HG02973 (cell line): ENCODE measurements at regions not wholly inside any gene's neighbourhood (a gene's known extent, or its start where the extent isn't known, plus 50 kb on each side); places are given as distances from the start of the nearest gene placed in this dataset.
"Not testable (repeated sequence)": the region's sequence is repeated elsewhere in the genome, so short reads cannot be mapped to it uniquely, and the experiment has no call there.

Experiments used
- ATAC-seq: cut with Tn5 transposase; IDR thresholded peaks from one replicate; pipeline ENCODE4 v1.9.1; 2021; ENCODE audit warnings: moderate library complexity; ENCODE audit not compliant: unreplicated experiment

DNA sequence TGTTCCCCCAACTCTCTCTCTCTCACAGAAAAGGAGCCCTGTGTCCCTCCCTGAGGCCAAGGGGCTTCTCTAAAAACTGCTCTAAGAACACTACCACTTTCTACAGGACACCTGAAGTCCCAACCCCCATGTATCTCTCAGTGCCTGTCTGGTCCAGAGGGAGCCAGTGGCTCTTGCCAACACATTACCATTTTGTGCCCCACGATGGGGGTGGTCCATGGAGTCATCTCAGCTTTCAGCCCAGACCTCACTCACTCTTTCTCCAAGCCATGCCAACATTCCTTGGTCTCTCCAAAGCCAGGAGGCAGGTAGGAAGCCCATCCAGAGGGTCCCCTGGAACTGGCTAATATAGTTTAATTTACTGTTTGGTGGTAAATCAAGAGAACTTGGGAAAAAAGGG is 962.1 kb upstream of the DEFB115 start:
- ATAC-seq, result not testable (repeated sequence)

DNA sequence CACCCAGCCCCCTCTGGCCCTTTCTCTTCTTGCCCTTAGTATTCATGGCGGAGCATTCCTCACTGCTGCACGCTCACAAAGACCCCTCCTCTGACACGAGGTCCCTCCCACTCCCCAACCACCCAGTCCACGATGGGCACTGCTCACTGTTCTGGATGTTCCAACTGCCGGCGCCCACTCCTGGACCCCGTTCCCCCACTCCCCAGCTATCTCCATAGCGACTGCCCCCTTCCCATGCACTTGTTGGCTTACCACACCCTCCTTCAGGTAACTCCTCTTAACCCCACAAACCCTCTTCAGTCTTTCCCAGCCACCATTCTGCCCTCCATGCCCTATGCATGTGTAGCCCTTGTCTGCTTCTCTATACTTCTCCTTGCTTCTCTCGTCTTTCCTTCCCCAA is 961.5 kb upstream of the DEFB115 start:
- ATAC-seq, result not testable (repeated sequence)

DNA sequence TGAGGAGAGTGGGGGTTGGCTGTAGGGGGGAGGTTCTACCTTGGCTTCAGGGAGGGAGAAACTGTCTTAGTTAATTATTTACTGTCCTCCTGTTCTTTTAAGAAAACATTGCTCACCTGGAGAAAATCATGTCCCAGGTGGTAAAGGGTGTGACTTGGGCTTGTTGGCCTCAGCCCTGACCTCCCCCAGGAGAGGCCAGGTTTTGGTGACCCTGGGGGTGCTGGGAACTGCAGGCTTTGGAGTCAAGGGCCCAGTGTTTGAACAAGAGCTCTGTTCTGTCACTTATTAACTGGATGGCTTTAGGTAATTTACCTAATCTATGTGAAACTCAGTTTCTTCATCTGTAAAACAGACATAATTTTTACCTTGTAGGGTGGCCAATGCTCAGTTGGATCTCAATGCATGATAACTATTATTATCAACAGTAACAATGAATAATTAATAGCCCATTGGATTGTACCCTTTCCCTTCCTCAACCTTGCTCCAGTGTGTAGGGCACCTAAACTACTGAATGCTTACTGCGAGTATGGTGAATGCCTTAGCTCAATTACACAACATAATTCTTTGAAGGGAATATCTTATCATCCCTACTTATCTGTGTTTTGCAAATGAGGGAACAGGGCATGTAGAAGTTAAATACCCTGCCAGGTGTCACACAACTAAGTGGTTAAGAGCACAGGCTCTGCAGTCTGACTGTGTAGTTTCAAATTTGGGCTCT is 959.4 kb upstream of the DEFB115 start:
- not testable (repeated sequence) for ATAC-seq

DNA sequence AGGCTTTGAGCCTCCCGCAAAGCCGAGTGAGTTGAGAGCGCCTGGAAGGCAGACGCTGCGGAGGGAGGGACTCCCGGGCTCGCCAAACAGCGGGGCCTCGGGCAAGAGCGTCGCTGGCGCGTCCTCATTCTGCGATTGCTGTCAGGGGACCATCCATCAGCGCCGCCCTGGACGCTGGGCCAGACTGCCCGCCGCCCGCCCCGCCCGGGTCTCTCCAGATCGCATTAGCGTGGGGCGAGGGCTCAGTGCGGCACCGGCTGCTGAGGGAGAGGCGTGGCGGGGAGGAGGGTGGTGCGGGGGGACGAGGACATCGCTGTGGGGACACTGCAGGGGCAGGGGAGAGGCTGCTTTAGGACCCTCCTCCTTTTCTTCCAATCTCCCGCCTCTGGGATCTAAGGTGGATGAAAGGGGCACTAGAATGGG is 957.2 kb upstream of the DEFB115 start:
- not testable (repeated sequence) for ATAC-seq

DNA sequence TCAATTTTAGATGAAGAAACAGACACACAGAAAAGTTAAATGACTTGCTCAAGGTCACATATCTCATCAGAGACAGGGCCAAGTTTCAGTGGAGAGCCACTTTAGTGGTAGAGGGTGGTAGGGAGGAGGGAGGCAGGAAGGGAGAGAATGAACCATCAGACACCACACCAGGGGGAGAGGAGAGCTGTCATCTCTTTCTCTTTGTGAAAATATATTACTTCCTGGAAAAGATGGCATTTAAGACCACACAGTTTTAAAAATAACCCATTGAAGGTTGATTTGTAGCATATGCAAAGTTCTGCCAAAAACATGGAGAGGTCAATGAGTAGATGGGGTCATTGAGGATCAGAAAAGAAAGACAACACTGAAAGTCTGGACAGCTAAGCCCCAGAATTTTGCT is 954.7 kb upstream of the DEFB115 start:
- not testable (repeated sequence) for ATAC-seq

DNA sequence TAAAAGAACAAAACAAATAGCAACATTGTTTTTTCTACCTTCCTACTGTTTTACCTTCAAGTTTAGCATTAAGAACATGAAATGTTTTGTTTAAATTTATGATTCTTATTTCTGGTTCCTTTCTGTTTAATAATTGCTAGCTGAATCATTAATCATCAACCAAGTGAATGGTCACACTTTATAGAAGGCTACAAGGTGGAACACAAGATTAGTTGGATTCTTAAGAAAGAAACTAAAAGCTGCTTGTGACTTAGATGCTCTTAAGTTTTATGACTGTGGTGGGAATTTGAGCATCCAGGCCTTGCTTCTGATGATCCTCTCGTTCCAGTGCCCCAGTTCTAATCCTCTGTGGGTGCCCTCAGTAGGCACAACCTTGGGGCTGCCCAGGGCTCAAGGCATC is 947.5 kb upstream of the DEFB115 start:
- not testable (repeated sequence) for ATAC-seq

DNA sequence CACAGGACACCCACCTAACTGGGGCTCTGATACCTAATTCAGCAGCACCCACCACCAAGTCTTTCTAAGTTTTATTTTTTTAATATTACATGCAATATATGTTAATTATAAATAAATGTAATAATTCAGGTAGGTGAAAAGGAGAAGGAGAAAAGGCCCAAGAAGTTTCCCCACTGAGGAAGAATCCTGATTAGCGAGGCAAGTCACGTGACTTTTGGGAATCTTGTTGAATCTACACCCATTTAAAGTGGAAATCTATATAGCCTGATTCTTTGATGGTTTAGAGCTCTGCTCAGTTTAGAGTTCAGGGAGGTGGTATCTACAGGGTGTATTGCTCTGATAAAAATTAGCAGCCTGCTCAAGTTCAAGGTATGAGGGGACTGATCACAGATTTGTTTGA is 947.1 kb upstream of the DEFB115 start:
- ATAC-seq, result not testable (repeated sequence)

DNA sequence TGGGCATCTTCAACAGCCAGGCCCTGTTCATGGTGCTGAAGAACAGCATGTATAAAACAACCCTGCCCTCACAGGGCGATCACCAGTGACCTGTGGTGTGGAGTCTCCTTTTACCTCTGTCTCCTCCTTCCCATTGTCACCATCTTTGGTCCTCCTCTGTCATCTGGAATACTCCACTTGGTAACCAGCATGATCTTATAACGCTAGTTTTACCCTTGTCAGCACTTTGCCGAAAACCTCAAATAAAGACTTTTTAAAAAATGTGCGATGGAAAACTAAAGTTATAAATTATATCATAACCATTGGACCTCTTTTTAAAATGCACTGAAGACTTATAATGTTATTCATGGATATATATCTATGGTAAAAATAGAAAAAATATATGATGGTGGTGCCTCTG is 945.2 kb upstream of the DEFB115 start:
- not testable (repeated sequence) for ATAC-seq

DNA sequence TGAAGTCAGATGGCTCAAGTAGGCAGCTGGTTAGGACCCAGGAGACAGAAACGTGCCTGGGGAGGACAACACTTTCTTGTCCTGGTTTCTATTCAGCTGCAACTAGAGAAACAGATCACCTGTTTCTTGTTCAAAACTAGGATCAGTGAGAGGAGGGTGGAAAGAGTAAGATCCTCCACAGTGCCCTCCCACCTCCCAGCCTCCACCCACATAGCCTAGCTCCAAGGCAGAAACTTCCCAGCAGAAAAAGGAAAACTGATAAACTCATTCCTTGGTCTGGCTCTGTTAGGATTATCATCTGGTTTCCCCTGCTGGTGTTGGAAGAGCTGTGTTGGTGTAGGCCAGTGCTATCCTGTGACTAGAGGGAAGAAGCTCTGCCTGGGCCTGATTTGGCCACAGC is 943.8 kb upstream of the DEFB115 start:
- ATAC-seq, result not testable (repeated sequence)

DNA sequence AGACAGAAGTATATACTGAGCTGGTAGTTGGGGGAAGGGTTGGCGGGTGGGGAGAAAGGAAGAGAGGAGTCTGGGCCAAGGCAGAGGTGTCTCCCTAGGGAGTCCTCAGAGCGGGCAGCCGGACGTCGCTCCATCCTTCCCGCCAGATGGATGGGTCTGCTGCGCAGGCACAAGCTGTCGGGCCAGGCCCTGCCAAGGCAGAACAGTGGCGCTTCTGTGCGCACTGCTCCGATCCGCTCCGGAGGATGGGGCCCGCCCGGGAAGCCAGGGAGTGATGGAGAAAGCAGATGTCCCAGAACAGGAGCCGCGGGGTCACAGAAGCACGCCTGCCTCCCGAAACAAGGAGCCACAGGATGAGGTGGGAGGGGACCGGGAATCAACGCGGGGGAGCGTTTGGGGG is 941.4 kb upstream of the DEFB115 start:
- ATAC-seq, result not testable (repeated sequence)

DNA sequence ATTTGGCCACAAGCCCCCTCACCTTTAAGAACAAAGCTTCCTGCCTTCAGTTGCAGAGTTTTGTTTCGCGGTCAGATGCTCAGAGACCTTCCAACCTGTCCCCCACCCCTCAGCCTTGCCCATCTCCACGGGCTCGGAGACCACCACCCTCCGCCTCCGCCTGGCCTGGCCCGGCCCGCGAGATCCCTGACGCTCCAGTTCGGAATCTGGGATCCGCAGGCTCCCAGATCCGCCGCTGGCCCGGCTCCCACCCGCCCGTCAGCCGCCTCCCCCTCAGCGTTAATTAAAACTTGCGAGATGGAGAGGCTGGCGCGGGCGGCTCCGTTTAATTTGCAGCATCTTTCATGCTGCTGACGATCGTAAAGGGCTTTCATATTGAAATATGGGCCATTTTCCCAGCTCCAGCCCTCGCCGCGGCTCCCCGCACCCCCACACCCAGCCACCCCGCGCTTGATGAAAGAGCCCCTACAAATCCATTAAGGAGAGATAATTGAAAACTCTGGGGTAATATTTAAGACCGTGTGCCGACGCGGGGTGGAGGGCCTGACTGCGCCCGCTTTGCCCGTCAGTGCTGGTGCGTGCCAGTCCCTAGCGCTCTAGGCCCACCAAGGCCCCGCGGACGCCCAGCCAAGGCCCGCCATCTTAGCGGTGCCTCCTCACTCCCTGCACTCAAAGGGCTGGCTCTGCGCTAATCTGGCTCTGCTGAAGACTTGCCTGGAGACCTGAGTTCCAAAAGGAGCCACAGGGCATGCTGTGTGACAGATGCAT is 940.7 kb upstream of the DEFB115 start:
- ATAC-seq, result not testable (repeated sequence)

DNA sequence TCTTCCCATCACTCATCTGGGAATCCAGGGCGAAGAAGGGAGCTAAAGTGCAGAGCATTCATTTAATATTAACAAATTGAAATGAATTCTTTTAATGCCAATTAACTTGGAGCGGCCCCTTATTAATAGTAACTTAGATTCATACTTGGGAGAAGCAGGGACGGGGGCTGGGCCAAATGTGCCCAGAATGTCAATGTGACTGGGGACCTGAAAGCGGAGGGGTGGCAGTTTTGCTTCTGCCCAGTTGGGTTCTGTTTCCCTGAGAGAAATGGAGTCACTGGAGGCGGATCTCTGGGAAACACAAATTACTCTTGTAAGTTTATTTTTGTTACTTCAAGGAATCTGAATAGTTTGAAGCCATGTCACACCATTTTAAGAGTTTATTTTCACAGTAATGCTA is 923.7 kb upstream of the DEFB115 start:
- not testable (repeated sequence) for ATAC-seq

DNA sequence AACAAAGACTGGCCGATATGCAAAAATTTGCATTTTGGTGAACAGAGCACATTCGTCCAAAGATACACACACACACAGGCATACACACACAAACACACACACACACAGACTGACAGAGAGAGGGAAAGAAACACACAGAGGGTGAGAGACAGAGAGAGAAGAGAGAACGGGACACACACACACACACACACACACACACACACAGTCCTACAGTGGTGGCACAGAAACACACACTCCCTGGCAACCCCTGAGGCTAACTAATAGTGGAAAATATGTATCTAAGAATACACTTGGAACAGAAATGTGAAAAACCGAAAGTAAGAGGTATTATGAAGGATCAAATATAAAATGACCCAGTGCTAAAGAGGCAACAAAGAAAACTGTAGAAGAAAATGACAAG is 919.9 kb upstream of the DEFB115 start:
- not testable (repeated sequence) for ATAC-seq

DNA sequence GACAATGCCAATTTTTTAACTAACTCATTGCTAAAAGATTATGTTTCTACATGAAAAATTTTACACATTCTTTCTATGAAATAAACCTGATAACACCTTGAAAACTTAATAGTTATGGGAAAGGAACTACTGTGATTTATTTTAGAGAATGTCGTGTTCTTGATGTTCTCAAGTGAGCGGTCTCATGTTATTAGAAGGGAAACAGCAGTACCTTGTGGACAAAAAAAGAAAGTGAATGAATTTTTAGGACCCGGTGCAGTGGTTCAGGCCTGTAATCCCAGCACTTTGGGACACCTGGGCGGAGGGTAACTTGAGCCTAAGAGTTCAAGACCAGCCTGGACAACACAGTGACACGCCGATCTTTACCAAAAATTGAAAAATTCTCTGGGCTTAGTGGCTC is 908.5 kb upstream of the DEFB115 start:
- ATAC-seq, result not testable (repeated sequence)

DNA sequence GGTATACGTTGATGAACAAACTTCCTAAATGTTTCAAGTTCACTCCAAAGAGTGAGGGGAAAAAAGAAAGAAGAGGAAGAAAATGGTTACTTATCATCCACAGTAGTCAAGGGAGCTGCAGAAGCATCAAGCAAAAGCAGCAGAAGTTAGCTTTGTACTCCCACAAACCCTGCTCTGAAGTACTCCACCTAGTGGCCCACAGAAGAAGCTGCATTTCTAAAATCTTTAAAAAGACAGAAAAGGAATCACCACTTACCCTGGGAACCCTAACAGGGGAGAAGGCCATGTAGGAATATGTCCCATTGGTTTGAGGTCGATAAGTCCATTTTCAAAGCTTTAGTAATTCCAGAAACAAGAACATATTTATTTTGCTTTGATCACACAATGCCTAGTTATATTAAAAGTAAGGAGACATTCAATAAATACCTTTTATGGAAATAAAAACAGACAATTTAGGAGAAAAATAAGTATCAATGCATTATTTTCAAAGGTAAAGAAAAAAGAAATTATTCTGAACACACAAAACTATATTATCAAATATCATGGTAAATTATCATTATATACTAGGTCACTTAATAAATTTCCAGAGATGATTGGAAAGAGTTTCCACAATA is 900.5 kb upstream of the DEFB115 start:
- not testable (repeated sequence) for ATAC-seq

DNA sequence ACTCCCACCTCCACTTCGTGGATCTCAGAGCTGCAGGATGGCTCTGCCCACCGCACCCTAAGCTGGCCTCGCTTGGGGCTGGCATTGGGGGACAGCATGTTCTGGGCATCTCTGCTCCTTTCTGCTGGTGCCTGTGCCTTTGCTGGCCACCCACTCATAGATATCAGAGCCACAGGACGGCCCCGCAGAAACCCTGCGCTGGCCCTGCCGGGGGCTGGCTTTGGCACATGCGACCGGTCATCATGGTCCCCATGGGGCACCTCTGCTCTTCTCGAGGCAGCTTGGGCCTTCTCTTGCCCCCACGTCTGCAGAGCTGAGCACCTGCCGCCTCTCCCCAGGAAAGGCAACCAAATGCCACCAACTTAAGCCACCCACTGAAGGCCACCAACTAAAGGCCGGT is 895.7 kb upstream of the DEFB115 start:
- not testable (repeated sequence) for ATAC-seq

DNA sequence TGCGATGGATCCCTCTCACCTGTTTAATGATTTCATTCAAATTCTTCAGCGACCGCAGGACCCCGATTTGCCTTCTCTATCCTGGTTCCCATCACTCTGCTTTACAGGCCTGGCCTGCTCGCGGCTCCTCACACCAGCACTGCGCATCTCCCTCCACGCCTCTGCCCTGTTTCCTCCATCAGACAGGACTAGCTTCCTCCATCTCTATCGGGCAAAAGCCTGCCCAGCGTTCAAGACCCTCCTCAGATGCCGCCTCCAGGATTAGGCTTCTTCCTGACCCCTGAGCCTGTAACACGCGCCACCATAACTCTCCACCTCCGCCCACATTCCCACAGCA is 881.1 kb upstream of the DEFB115 start:
- ATAC-seq, result not testable (repeated sequence)

DNA sequence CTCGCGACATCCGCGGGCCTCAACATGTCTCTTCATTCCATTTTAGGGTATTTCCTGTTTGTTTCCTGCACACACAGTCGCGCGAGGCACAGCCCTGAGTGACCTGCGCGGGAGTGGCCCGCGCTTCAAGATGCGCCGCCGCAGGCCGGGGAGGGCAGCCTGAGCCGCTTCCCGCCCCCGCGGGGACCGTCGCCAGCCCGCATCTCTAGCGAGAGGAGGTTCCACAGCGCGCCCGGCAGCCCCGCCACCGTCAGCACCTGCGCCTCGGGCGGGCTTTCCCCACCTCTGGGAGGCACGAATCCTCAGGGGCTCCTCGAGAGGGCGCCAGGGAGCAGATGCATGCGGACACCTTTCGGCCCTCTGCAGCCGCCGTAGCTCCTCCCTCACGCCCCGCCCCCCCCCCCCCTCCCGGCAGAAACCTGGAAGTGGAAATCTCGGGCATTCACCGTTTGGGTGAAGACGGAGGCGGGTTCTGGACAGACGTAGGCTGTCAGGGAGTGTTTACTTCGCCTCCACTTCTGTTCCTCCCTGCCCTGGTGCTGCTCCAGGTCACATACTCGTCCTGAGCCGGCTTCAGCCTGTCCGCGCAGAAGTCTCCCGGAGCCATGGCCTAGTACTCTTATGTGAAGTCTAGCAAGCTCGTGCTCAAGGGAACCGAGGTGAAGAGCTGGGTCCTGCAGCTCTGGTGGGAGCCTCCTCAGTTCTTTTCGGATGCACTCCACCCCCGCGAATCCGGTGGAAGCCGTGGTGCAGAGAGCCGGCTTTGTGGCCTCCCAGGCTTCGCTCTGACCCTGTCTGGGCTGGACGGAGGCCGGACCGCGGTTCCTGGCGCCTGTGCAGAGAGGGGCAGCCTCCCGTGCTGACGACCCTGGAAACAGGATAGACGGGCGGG is 880.5 kb upstream of the DEFB115 start:
- ATAC-seq, result peak; percentile 74

DNA sequence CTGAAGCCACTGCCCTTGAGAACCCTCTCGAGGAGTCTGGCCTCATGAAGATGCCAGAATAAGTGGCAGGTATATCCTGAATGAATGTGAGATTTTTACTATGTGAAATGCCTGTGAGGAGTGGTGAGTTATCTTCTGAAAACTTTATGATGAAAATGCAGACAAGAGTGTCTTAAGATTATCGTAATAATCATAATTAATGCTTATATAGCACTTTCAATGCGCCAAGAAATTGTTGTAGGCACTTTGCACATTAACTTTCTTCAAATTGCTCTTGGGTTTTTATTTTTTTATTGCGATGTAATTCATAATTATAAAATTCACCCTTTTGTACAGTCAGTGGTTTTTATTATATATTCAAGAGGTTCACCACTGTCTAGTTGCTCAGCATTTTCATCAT is 879.1 kb upstream of the DEFB115 start:
- not testable (repeated sequence) for ATAC-seq

DNA sequence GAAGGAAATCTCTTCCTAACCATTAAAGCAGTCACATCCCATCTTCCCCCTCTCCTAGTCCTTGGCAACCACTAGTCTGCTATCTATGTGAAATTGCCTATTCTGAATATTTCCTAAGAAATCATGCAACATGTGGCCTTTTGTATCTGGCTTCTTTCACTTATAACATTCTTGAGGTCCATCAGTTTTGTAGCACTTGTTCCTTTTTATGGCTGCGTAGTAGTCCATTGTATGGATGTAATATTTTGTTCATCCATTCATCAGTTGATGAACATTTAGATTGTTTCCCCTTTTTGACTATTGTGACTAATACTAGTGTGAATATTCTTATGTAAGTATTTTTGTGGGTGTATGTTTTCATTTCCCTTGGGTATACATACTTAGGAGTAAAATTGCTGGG is 878.7 kb upstream of the DEFB115 start:
- ATAC-seq, result not testable (repeated sequence)

DNA sequence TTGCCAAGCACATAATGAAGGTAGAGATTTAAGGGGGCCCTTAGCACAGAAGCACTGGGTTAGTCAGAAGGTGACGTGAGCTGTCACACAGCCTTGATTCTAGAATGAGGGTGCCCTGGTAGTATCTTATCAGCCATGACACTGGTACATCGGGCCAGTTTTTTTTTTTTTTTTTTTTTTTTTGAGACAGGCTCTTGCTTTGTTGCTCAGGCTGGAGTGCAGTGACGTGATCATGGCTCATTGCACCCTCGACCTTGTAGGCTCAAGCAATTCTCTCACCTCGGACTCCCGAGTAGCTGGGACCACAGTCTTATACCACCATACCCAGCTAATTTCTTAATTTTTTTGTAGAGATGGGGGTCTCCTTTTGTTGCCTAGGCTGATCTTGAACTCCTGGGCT is 872.6 kb upstream of the DEFB115 start:
- not testable (repeated sequence) for ATAC-seq
